ENCODE measurements at regions not wholly inside any gene's neighbourhood (a gene's known extent, or its start where the extent isn't known, plus 50 kb on each side); places are given as distances from the start of the nearest gene placed in this dataset.

GRCh38 chr18:38971881-38972280 is 1406.3 kb upstream of the CELF4 start:
- no peak for DNase-seq (ENCODE audit: low read depth)

GRCh38 chr18:38966841-38967240 is 1401.2 kb upstream of the CELF4 start:
- no peak for DNase-seq (ENCODE audit: low read depth)

GRCh38 chr18:38963943-38964660 is 1398.5 kb upstream of the CELF4 start:
- no peak for DNase-seq (ENCODE audit: low read depth)

DNA sequence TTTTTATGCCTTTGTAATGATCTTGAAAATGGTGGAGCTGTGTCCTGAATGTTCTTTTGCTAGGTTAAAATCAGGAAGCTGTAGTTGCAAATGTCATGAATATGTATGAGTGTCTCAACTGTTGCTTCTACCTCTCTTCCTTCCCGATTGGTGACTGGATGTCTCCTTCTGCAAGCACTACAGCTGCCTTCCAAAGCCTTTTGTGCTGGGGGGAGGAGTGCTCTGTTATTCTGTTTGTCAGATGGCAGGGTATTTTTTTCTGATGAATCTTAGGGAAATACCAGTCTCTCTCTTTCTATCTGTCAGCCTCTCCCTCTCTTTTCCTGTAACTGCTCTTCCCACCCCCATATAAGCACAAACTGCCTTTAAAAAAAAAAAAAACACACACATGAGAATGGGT is 1396.3 kb upstream of the CELF4 start:
- no peak for DNase-seq (ENCODE audit: low read depth)

DNA sequence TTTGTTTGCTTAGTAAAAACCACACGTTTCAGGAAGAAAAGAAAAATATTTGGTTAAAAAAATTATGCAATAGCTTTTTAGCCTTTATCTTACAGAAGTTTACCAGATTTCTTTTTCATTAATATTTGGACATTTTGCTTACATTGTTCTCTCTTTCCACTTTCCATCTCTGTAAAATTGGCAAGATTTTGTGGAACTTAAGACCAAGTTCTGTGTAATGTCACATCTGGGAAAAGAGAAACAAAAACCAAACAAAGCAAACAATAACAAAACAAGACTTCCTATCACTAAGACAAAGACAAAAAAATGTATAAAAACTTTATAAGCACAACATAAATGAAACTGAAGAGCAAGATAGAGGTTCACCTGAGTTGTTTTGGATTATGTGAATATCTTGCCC is 1392.1 kb upstream of the CELF4 start:
- DNase-seq (ENCODE audit: low read depth): no peak

DNA sequence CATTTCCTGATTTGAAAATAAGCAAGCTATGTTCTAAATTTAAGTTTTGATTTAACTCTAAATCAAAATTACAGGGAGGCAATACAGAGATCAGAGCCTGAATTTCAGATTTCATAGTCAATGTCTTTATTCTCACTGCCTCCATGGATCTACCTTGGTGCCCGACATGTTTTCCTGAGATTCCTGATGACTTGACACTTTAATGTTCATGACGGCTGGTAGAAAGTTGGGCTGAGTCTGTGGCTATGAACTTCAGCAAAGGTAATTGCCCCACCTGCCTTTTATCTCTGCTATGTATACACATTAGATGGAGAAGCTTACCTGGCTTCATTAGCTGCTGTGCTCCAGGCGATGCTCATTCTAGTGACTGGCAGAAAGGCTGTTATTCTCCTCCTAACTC is 1390.5 kb upstream of the CELF4 start:
- no peak for DNase-seq (ENCODE audit: low read depth)

DNA sequence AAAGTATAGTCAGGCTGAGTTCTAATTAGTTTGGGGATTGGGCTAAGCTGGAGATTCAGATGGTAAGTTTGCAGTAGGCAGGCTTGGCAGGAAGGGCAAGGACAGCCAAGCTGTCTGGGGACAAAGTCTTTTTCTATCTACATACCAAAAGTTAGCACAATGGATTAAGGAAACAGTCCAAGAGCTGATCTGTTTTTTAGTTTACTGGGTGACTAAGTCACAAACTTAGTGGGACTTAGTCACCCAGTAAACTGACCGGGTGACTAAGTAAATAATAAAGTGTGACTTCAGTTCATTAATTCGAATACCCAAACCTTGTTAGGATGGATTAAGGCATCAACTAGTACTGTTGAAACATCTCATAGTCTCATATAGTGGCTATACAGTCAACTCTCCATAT is 1386.0 kb upstream of the CELF4 start:
- DNase-seq (ENCODE audit: low read depth): no peak

DNA sequence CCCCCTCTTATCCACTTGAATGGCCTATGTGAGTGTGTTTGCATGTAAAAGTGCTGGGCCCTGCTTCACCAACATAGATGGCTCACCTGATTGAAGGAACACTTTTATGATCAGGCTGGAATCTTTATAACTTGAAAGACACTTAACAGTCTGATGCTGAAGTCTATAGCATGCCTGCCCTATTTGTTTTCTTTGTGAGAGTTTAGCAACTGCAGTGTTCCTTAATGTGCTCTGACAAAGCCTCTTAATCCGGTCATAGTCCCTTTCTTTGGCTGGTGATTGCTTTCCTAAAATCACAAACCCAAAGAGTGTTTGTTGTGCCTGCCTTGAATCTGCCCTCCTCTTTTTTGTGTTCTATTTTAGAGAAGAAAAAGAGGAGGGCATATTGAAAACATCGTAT is 1382.8 kb upstream of the CELF4 start:
- DNase-seq (ENCODE audit: low read depth): no peak

DNA sequence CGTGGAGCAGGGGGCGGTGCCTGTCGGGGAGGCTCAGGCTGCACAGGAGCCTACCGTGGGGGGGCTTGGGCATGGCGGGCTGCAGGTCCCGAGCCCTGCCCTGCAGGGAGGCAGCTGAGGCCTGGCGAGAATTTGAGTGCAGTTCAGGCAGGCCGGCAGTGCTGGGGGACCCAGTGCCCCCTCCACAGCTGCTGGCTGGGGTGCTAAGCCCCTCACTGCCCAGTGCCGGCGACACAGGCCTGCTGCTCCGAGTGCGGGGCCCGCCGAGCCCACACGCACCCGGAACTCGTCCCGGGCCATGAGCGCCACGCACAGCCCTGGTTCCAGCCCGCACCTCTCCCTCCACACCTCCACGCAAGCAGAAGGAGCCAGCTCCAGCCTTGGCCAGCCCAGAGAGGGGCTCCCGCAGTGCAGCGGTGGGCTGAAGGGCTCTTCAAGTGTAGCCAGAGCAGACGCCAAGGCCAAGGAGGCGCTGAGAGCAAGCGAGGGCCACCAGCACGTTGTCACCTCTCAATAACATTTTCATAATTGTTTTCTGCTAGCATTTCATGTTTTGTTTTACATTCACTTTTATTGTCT is 1378.9 kb upstream of the CELF4 start:
- no peak for DNase-seq (ENCODE audit: low read depth)

GRCh38 chr18:38941711-38942561 is 1376.3 kb upstream of the CELF4 start:
- DNase-seq (ENCODE audit: low read depth): no peak

DNA sequence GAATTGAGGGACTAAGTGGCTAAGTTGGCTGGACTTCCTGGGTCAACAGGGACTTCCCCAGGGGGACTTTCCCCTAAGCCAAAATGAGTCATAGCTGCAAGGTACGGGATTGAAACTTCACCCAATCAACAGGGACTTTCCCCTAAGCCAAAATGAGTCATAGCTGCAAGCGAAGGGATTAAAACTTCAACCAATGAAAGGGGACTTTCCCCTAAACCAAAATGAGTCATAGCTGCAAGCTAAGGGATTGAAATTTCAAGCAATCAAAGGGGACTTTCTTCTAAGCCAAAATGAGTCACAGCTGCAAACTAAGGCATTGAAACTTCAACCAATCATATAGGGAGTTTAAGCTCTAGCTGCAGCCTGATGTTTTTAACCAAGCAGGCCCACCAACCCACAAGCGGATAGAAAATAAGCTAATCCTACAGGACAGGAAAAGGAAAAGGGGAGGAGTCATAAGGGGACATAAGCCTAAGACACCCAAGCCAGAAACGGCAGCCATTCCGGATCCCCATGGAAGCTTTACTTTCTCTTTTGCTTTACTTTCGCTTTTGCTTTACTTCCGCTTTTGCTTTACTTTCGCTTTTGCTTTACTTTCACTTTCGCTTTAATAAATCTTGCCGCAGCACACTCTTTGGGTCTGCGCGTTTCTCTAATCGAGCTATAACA is 1375.4 kb upstream of the CELF4 start:
- peak; percentile 40 for DNase-seq (ENCODE audit: low read depth)

DNA sequence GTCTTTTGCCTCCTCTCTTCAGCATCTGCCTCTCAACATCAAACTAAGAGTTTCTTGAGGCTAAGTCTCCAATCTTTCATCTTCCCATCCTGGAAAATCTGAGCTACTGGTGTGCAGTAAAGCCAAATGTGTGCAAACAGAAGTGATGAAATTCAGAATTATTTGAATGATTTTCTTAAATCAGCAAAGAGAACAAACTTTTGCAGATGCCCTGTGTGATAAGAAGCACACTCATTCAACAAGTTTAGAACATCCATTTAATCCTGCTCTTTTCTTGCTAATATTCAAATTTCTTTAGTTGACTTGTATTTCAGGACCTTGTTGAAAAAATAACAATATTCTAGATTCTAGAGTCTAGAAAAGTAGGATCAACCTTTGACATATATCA is 1374.9 kb upstream of the CELF4 start:
- no peak for DNase-seq (ENCODE audit: low read depth)

DNA sequence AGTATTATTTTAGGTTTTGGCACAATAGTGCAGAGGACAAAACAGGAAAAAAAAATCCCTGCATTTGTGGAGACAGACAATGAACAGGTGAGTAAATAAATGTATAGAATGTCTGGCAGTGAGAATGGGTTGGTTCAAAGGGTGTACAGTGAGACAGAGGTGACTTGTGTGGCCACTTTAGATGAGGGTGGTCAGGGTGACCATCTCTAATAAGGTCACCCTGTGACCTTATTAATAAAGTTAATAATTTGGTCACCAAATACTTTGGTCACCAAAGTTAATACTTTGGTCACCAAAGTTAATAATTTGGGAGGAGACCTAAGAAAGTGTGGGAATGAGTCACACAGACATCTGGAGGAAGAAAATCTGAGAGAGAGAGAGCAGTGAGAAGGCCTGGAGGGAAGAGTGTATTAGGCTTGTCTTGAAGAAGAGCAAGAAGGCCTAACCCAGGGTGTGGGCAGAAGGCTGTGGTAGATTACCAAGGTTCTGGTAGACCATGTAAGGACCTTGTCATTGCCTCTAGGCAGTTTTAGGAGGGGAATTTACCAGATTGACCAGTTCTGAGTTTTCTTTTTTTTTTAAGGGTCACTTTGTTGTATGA is 1368.4 kb upstream of the CELF4 start:
- DNase-seq (ENCODE audit: low read depth): no peak

- no peak for DNase-seq (ENCODE audit: low read depth)
These were observed 1367.7 kb upstream of the CELF4 start for GRCh38 chr18:38933322-38933721.

- no peak for DNase-seq (ENCODE audit: low read depth)
These were observed 1367.2 kb upstream of the CELF4 start for GRCh38 chr18:38932752-38933151.

- no peak for DNase-seq (ENCODE audit: low read depth)
These were observed 1366.1 kb upstream of the CELF4 start for GRCh38 chr18:38931754-38932050.

GRCh38 chr18:38930881-38931753 is 1365.5 kb upstream of the CELF4 start:
- no peak for DNase-seq (ENCODE audit: low read depth)

DNA sequence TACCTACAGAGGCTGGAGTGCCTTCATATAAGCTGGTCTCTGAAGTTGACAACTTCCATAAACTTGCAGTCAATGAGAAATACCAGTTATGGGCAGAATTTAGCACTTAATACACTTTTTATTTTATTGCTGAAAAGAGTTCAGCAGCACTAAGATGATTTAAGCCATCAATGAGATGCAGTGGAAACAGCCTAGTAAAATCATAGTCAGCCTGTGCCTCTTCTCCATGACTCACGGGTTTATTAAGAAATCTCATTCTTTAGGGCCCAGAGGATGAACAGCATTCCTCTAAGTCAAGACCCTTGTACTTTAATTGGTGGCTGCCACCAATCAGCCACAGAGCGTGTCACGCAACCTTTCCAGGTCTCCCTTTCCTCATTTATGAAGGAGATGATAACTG is 1357.9 kb upstream of the CELF4 start:
- DNase-seq (ENCODE audit: low read depth): no peak

DNA sequence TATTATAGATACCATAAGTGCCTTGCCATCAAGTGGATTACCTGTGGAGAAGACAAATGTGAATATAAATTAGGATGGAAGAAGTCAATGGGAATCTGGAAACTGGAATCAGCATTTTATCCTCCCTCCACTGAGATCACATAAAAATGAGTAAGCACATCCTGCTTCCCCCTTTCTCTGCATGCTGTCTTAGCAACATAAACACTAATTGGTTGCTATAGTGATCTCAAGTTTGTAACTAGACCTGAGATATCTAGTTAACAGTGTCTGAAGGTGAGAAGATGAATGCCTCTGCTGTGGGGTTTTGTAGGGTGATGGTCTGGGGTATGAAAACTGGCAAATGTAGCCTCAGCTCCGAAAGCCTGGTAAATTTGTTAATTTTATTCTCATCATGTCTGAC is 1357.5 kb upstream of the CELF4 start:
- no peak for DNase-seq (ENCODE audit: low read depth)

DNA sequence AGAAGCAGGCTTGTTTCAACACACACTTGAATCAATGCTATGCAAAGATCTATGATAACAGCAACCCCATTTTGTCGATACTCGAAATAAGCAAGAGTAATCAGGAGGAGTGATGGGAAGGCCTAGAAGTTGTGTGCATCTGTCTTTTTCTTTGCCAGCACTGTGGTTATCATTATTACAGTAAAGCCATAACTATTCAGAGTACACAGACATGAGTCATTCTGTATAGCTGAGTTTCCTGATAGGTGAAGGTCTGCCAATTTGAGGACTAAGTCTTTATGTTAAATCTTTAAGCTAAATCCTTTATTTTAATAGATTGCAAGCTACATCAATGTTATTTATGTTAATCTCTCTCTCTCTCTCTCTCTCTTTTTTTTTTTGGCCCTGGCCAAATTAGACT is 1344.4 kb upstream of the CELF4 start:
- no peak for DNase-seq (ENCODE audit: low read depth)

GRCh38 chr18:38902796-38903195 is 1337.2 kb upstream of the CELF4 start:
- DNase-seq (ENCODE audit: low read depth): no peak

DNA sequence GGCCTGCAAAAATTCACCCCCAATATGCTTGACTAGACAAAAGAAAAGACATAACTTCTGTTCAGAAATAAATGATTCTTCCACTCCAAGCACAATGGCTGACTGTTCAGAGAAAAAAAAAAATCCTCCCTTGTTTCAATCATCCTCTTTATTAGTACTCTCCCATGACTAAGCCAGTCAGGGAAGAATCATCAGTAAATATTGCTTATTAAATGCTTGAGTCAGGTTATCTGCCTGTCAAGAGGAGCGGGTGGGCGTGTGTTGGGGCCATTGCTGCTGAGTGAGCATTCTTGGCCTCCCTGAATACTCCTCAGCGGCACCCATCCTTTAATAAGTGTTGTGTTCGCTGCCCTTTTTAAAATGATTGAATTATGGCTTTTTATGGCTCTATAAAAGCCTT is 1334.8 kb upstream of the CELF4 start:
- DNase-seq (ENCODE audit: low read depth): no peak

Measured in activated T-helper 9 cell treated with anti-CD3 and anti-CD28 coated beads, Interleukin-2, amount 50 U/mL, for 16 hours (primary cell).